Gastrocnemius medialis (tissue), 4 donors: ENCODE measurements at regions not wholly inside any gene's neighbourhood (a gene's known extent, or its start where the extent isn't known, plus 50 kb on each side); places are given as distances from the start of the nearest gene placed in this dataset.
"Not testable (repeated sequence)": the region's sequence is repeated elsewhere in the genome, so short reads cannot be mapped to it uniquely, and the experiment has no call there.

Experiments used
- POLR2A ChIP-seq, 2 donors: fragments of 450-650 bp; IDR thresholded peaks; one replicate each; pipeline ENCODE4 v1.6.1; 2017; ENCODE audit warnings: antibody characterized with exemption in 2 of 2, mild to moderate bottlenecking in 2 of 2, moderate library complexity in 2 of 2
- TF ChIP-seq, protein P1 (sequence below), 5 experiments: fragments of 450-650 bp in 3 of 5; fragments of 200-600 bp in 2 of 5; sonication (generic) in 2 of 5; IDR thresholded peaks in 4 of 5; conservative IDR thresholded peaks in 1 of 5; 1 replicate in 4 of 5; 2 replicates in 1 of 5; pipeline ENCODE4 v1.5.1; 2016 to 2019; ENCODE audit warnings: antibody characterized with exemption in 5 of 5, mild to moderate bottlenecking in 3 of 5, moderate library complexity in 3 of 5

DNA sequence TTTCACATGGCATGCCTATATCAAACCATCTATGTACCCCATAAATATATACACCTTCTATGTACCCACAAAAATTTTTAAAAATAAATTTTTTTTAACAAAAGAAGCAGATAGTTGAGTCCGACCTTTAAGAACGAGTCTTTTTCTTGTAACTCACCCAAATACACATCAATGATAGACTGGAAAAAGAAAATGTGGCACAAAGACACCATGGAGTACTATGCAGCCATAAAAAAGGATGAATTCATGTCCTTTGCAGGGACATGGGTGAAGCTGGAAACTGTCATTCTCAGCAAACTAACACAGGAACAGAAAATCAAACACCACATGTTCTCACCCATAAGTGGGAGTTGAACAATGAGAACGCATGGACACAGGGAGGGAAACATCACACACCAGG, 532.7 kb downstream of the RBFOX1 start:
- TF ChIP-seq, protein P1, sequence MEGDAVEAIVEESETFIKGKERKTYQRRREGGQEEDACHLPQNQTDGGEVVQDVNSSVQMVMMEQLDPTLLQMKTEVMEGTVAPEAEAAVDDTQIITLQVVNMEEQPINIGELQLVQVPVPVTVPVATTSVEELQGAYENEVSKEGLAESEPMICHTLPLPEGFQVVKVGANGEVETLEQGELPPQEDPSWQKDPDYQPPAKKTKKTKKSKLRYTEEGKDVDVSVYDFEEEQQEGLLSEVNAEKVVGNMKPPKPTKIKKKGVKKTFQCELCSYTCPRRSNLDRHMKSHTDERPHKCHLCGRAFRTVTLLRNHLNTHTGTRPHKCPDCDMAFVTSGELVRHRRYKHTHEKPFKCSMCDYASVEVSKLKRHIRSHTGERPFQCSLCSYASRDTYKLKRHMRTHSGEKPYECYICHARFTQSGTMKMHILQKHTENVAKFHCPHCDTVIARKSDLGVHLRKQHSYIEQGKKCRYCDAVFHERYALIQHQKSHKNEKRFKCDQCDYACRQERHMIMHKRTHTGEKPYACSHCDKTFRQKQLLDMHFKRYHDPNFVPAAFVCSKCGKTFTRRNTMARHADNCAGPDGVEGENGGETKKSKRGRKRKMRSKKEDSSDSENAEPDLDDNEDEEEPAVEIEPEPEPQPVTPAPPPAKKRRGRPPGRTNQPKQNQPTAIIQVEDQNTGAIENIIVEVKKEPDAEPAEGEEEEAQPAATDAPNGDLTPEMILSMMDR (IDR thresholded peaks at IDR 0.05 in 4 of 5, conservative IDR thresholded peaks at IDR 0.05 in 1 of 5) = not testable (repeated sequence)
- not testable (repeated sequence) for TF ChIP-seq POLR2A (IDR thresholded peaks at IDR 0.05)
